ENCODE measurements at regions not wholly inside any gene's neighbourhood (a gene's known extent, or its start where the extent isn't known, plus 50 kb on each side); places are given as distances from the start of the nearest gene placed in this dataset.

GRCh38 chr19:30089086-30089665, 147.1 kb downstream of the URI1 start:
- no peak overlapping the region for H3K4me3 ChIP-seq (ENCODE audit: insufficient read depth, low read depth, low read length)
- H2BK120ac ChIP-seq (ENCODE audit: low read depth, low read length) = no peak overlapping the region
- DNase-seq (no peak), ATAC-seq (ENCODE audit: low read depth) (no peak)
- TF ChIP-seq MAFK (IDR thresholded peaks at IDR 0.05; ENCODE audit: low read depth, low read length) = no peak
- no peak for TF ChIP-seq RFX5 (IDR thresholded peaks at IDR 0.05; ENCODE audit: low read depth, low read length)
- no peak for TF ChIP-seq FOS (IDR thresholded peaks at IDR 0.05; ENCODE audit: low read depth, low read length)
- no peak for TF ChIP-seq USF2 (IDR thresholded peaks at IDR 0.05; ENCODE audit: low read depth, low read length)
- TF ChIP-seq SMC3 (IDR thresholded peaks at IDR 0.05; ENCODE audit: low read depth, low read length) = no peak
- TF ChIP-seq CHD1 (IDR thresholded peaks at IDR 0.05; ENCODE audit: low read depth, low read length) = no peak
- no peak for TF ChIP-seq RCOR1 (IDR thresholded peaks at IDR 0.05; ENCODE audit: insufficient replicate concordance, low read length)
- TF ChIP-seq CEBPB (IDR thresholded peaks at IDR 0.05; ENCODE audit: low read depth, low read length) = no peak
- no TSS peak for BruUV-seq (replicated peaks)
- intact Hi-C loops (cut with micrococcal nuclease) (no loop called here), in situ Hi-C loops (cut with MboI; ENCODE audit: low sequenced_read_pairs) (no loop called here), dilution Hi-C loops (cut with HindIII; ENCODE audit: low sequenced_read_pairs, unreplicated experiment) (no loop called here)
- H4K5ac ChIP-seq (ENCODE audit: low read depth, low read length) = no peak overlapping the region
- H3K27me3 ChIP-seq (ENCODE audit: control insufficient read depth, insufficient read depth, low read length) = no peaks in the 10 kb centered on the region
- no peaks in the 10 kb centered on the region for H3K4me1 ChIP-seq (ENCODE audit: control insufficient read depth, insufficient read depth, low read length)
- H2AK5ac ChIP-seq (ENCODE audit: low read depth, low read length) = no peak overlapping the region
- no peaks in the 10 kb centered on the region for H4K20me1 ChIP-seq (ENCODE audit: insufficient read depth, low read length)
- no peaks in the 10 kb centered on the region for H3K79me1 ChIP-seq (ENCODE audit: low read depth in 1 of 2, low read length in 2 of 2)
- H4K91ac ChIP-seq (ENCODE audit: insufficient read depth, low read depth, low read length) = no peak overlapping the region
- H2BK20ac ChIP-seq (ENCODE audit: low read depth, low read length) = no peak overlapping the region
- ChIA-PET POLR2A (ENCODE audit: unreplicated experiment) (no interaction called here), CTCF (no interaction called here)
- no peak overlapping the region for H3K4me2 ChIP-seq (ENCODE audit: low read depth, low read length)
- H2BK5ac ChIP-seq (ENCODE audit: low read depth, low read length, poor library complexity, severe bottlenecking) = no peak overlapping the region
- no peaks in the 10 kb centered on the region; the same call in 1 of the 2 replicates for H3K9me3 ChIP-seq (ENCODE audit: control insufficient read depth, insufficient read depth, low read length)
- no peak overlapping the region for H2BK15ac ChIP-seq (ENCODE audit: low read depth, low read length)
- peak overlapping the region; percentile 39 for H2AFZ ChIP-seq (replicated peaks; ENCODE audit: low read length, poor library complexity)
- H4K8ac ChIP-seq (ENCODE audit: low read depth in 2 of 2, low read length in 2 of 2) = no peak overlapping the region
- no peak overlapping the region for H3K27ac ChIP-seq (ENCODE audit: insufficient read depth, low read length)
- H3K56ac ChIP-seq (ENCODE audit: extremely low read depth, insufficient read depth, low read length) = no peak overlapping the region
- 69% methylated on average over 3 of the region's 20 CpGs; no CpG with 5 or more reads in 1 of the 2 experiments for WGBS, 2 experiments (ENCODE audit: extremely low coverage in 2 of 2, insufficient read length in 1 of 2)
- no peak overlapping the region for H2AK9ac ChIP-seq (replicated peaks; ENCODE audit: low read depth, low read length, poor library complexity)
- no peak overlapping the region for H3K14ac ChIP-seq (replicated peaks; ENCODE audit: low read depth, low read length)
- H3K9me1 ChIP-seq (ENCODE audit: insufficient read depth, low read length) = no peaks in the 10 kb centered on the region
- no peak overlapping the region for H3K23ac ChIP-seq (ENCODE audit: low read depth, low read length)
- no peaks in the 10 kb centered on the region for H3K36me3 ChIP-seq (ENCODE audit: control insufficient read depth, insufficient read depth, low read length)
- H3K9ac ChIP-seq (ENCODE audit: low read depth, low read length) = no peak overlapping the region
- no peak overlapping the region for H3K18ac ChIP-seq (ENCODE audit: low read depth, low read length)
- H3K4ac ChIP-seq (ENCODE audit: low read depth, low read length) = no peak overlapping the region

Data from IMR-90 (cell line).